ENCODE measurements at regions not wholly inside any gene's neighbourhood (a gene's known extent, or its start where the extent isn't known, plus 50 kb on each side); places are given as distances from the start of the nearest gene placed in this dataset.
"Not testable (repeated sequence)": the region's sequence is repeated elsewhere in the genome, so short reads cannot be mapped to it uniquely, and the experiment has no call there.

DNA sequence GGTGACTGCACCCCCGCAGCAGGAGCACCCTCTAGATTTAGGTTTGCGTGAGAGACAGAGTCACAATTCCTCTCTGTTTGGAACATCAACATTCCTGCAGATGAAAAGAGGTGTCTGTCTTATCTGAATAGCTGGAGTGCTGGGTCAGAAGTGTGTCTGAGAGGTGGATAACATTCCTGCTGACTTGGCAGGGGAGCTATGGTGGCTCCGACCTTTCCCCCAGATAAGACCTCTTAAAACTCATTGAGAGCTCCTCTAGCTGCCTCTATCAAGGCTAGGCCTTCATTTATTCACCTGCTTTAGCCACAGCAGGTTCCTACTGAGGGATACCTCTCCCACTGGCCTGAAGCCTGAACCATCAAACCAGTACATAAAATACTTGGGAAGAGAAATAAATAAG, 615.5 kb downstream of the LRRC70 start:
- DNase-seq: no peak

DNA sequence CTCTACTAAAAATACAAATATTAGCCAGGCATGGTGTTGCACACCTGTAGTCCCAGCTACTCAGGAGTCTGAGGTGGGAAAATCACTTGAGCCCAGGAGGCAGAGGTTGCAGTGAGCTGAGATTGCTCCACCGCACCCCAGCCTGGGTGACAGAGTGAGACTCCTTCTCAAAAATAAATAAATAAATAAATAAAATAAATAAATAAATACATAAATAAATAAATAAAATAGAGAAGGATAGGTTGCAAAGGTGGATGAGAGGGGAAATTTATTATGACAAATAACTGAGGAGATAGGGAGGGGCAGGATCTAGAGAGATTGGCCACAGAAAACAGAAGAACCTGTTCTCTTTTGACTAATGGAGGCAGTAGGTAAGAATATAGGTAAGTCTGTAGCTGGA, 601.6 kb downstream of the LRRC70 start:
- not testable (repeated sequence) for DNase-seq

GRCh38 chr5:63175850-63176249, 597.2 kb downstream of the LRRC70 start:
- no peak for DNase-seq

DNA sequence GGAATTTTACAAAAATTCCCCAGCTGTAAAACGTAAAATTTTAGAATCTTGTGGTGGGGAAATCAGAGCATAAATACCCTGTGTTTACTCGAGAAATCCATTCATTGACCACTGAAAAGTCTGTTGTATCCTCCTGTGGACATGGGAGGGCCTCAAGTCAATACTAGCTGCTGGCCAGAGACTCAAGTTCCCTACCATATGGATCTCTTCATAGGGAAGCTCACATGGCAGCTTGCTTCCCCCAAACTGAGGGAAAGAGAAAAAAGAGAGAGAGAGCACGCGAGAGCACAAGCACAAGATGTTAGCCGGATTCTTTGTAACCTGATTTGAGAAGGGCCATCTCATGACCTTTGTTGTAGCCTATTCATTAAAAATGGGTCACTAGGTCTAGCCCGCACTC, 591.9 kb downstream of the LRRC70 start:
- DNase-seq: no peak

DNA sequence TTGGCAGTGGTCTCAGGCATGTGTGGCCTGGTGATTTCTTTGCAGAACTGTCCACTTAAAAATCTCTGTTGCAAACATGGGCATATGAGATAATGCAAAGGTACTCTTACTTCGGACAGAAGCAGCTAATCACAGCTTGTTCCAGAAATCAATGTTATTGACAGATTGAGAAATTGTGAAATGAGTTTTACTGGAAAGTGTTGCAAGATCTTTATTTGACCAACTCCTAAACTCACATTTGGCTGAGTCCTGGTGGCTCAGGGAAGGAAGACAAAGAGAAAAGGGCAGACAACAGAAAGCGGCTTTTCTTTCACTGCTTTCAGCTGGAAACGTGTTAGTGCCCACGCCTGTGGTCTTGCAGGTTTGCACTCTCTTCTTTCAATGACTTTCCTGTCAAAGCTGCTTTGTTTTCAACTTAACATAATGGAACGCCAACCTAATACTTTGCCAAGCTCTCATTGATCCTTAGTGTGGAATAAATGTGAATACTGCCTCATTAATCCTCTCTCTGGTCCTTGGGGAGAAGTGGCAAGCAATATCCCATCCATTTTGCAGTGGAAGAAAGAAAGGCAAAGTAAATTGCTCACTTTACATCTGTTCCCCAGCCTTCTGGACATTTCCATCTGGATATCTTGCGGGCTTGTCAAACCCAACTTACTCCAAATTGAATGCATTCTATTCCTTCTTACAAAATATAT, 586.4 kb downstream of the LRRC70 start:
- no peak for DNase-seq

DNA sequence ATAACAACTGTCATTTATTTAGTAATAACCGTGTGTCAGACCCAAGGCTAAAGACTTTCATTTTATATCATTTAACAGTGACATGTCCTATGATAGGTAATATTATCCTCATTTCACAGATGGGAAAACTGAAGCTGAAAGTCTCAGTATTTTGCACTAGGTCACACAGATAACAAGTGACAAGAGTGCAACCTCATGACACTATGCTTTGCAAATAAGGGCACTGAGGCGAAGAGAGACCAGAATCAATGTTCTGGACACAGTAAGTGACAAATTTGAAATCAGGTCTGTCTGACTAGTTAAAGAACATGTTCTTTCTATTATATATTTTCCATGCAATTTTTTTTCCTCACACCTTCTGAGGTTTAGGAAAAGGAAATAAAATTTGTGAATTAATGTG, 585.7 kb downstream of the LRRC70 start:
- DNase-seq: no peak

GRCh38 chr5:63155310-63155631, 576.7 kb downstream of the LRRC70 start:
- DNase-seq: no peak

DNA sequence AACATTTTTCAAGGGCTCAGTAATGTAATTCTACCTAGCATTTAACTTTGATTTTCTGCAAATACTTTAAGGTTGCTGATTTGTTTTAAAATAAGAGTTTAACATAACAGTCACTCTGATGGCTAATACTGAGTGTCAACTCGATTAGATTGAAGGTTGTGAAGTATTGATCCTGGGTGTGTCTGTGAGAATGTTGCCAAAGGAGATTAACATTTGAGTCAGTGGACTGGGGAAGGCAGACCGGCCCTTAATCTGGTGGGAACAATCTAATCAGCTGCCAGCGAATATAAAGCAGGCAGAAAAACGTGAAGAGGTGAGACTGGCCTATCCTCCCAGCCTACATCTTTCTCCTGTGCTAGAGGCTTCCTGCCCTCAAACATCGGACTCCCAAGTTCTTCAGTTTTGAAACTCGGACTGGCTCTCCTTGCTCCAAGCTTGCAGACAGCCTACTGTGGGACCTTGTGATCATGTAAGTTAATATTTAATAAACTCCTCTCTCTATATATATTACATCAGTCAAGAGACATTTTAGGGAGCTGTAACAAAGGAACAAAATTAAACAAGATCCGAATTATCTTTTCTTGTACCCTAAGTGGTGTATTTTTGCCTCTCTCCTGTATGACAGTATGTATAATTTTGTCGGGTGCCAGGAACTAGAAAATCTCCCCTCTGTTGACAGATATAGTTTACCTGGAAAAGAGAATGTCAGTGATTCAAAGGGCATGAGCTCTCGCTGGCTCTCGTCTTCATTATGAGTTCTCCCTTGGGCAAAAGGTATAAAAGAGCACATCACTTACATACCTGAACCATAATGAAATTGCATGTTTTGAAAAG, 576.1 kb downstream of the LRRC70 start:
- no peak for DNase-seq

DNA sequence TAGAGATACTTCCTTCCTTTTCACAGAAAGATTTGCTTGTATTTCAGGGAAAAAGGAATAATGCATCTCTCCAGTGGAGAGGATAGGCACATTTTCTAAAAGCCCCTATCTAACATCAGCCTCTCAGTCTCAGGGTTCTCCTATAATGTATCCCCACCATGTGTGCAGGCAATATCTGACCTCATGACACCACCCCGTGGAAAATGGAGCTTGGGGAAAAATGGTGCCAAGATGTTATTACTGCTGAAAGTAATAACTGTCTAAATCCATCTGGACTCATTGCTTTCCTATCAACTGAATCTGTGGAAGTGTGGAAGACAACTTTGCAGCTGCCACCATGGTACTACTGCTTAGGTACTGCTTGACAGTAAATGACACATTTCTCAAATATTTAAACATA, 574.3 kb downstream of the LRRC70 start:
- no peak for DNase-seq

DNA sequence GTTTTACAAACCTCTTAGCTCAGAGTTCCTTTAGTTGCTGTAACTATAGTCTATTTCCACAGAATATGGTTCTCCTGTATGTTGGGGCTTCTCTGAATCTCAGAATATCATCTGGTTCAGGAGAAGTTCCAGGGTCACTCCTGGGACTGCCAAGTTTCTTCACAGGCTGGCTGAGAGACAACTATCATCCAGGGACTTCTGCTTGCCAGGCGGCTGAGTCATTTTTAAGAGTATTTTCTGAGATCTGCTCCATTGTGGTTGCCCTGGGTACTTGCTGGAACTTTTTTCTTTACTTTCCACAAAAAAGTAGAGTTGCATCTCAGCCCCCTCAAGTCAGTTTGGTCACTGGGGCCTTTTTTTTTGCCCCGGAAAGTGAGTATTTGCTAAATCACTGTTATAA, 566.5 kb downstream of the LRRC70 start:
- no peak for DNase-seq

- no peak for DNase-seq
These were observed 563.0 kb downstream of the LRRC70 start for GRCh38 chr5:63141591-63141990.

- no peak for DNase-seq
These were observed 556.7 kb downstream of the LRRC70 start for GRCh38 chr5:63135291-63135690.

DNA sequence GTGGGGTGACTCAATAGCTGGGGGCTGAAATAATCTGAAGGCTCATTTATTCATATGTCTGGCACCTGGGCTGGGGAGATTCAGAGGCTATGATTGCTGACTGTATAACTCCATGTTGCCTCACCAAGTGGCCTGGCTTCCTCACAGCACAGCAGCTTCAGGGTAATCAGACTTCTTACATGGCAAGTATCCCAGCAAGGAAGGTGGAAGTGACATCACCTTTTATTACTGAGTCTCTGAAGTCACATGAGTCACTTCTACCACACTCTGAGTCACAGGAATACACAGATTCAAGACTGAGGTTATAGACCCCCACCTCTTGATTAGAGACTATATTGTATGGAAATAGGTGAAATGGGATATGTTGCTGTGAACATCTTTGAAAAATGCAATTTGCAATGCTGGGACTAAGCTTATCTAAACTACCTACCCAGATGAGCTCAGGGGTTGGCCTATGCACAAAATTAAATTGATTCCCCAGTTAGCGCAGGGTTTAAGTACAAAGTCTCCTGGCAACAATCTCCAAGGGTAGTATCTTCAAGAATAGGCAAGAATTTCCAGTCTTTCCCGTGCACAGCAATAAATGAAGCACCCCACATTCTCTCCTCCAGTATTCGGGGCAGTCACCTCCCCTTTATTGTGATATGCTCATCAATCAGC, 553.1 kb downstream of the LRRC70 start:
- DNase-seq: no peak

- DNase-seq: no peak
These were observed 550.1 kb downstream of the LRRC70 start for GRCh38 chr5:63128761-63129160.

DNA sequence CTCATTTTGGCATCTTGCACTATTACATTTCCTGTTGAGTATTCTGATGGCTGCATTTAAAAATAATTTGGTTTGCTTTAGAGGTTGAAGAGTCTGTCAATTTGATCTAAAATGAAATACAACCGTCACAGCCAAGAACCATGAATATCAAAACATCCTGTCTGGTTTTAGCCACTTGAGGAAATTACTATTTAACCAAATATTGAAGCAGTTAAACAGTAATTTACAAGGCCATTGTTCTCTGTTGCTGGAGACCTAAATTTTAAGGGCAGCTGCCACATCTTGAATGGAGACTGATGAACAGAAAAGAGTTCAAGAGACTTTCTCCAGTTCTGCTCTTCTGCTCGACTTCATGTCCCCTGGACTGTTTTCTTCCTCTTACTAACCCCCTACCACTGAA, 549.4 kb downstream of the LRRC70 start:
- DNase-seq: no peak

DNA sequence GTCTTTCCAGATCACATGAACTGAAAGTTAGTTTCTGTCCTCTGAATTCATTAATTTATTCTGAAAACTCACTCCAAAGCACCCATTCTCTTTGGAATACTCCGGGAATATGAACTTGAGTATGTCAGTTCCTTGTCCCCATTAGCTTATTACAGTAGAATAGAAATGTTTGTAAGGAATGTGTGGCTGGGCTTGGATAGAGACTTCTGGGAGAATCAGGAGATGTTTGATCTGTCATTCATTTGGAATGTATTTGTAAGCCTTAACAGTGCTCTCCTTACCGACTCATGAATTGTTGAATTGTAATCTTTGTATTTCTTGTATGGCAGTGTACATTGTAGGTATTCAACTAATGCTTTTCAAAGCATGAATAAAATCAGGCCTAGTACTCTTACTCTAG, 548.4 kb downstream of the LRRC70 start:
- no peak for DNase-seq

GRCh38 chr5:63125862-63126261, 547.2 kb downstream of the LRRC70 start:
- DNase-seq: no peak

- DNase-seq: no peak
These were observed 546.8 kb downstream of the LRRC70 start for GRCh38 chr5:63125392-63125791.

GRCh38 chr5:63124266-63124665, 545.6 kb downstream of the LRRC70 start:
- DNase-seq: no peak

- no peak for DNase-seq
These were observed 542.9 kb downstream of the LRRC70 start for GRCh38 chr5:63121471-63121870.

- no peak for DNase-seq
These were observed 539.6 kb downstream of the LRRC70 start for GRCh38 chr5:63118221-63118620.

- DNase-seq: no peak
These were observed 533.3 kb downstream of the LRRC70 start for GRCh38 chr5:63111891-63112290.

DNA sequence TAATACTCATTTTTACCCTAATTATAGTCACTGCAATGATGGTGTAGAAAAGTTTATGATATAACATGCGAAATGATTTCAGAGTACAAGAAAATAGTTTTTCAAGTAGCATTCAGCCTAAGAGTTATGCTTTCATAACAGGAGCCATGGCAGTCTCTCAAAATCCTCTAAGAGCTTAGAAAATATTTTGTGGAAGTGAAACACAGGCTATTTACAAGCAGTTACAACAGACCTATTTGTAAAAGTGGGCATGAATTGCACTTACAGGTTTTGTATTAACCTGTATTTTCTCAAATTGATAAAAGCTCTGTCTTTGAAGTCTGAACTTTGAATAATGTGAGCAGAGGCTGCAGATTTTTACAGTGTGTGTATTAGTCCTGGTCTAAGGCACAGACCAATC, 523.3 kb downstream of the LRRC70 start:
- no peak for DNase-seq

DNA sequence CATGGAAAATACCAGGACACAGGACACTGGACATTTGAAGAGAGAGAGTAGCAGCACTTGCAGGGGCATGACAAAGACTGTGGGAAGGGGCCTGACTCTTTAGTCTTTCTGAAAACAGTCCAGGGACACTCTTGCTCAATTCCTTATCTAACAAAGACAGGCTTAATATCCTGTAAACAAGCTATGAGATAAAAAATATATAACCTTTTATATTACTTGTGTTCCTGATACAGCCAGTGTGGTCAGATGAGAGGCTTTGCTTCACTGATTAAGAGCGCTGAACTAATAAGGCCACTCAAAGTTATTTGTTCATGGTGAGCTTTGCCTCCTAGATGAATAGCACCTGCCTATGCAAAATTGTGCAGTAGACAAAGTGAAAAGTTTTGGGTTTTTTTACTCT, 518.7 kb downstream of the LRRC70 start:
- DNase-seq: no peak

Measured in activated CD8-positive, alpha-beta memory T cell treated with anti-CD3 and anti-CD28 coated beads, Interleukin-2, amount 50 U/mL, for 48 hours (primary cell).